Endothelial cell of umbilical vein (primary cell): ENCODE measurements at regions not wholly inside any gene's neighbourhood (a gene's known extent, or its start where the extent isn't known, plus 50 kb on each side); places are given as distances from the start of the nearest gene placed in this dataset.

Source experiments
- BruUV-seq: library from RNA; stranded (reverse); fragments of 400-500 nt; replicated peaks from 2 replicates; lab custom pipeline; 2021; lab: Mats Ljungman, UMichigan
- CTCF ChIA-PET: fragments of 300-600, 350-600 bp; sonication (Branson Sonifier 250); formaldehyde crosslinking; loops from one replicate; lab custom pipeline; 2021; ENCODE audit warnings: antibody characterized with exemption, inconsistent platforms; lab: Charles Lee
- POLR2A ChIA-PET: fragments of 300-600, 350-600 bp; sonication (Branson Sonifier 250); formaldehyde crosslinking; loops from one replicate; lab custom pipeline; 2021; ENCODE audit warnings: antibody characterized with exemption, inconsistent platforms; lab: Charles Lee
- DNase-seq: peaks from one replicate; pipeline ENCODE4 v3.0.0-alpha.2; 2011; ENCODE audit warnings: low read depth, low spot score
- FAIRE-seq: peaks from 2 replicates; lab custom pipeline; 2011; peaks lifted over from hg19 to GRCh38; lab: Jason Lieb, UNC
- H2AFZ ChIP-seq: 2 replicates; pipeline ENCODE4 v1.6.0; 2012; ENCODE audit warnings: low read depth, low read length, control low read depth, inconsistent platforms
- H3K27ac ChIP-seq: 2 replicates; pipeline ENCODE4 v1.5.1; 2011; ENCODE audit warnings: low read depth, mild to moderate bottlenecking, control low read depth, low read length, moderate library complexity; ENCODE audit not compliant: insufficient read depth
- H3K27me3 ChIP-seq, 2 experiments: 2 replicates each; pipeline versions ENCODE4 v1.6.0 to v1.6.1; 2011; ENCODE audit warnings: low read length in 2 of 2, mixed read lengths in 1 of 2; ENCODE audit not compliant: control insufficient read depth in 2 of 2, insufficient read depth in 2 of 2
- H3K36me3 ChIP-seq, 2 experiments: 2 replicates in 1 of 2; 3 replicates in 1 of 2; pipeline ENCODE4 v1.5.1; 2011; ENCODE audit warnings: low read length in 2 of 2, mild to moderate bottlenecking in 1 of 2, moderate library complexity in 1 of 2; ENCODE audit not compliant: control insufficient read depth in 2 of 2, insufficient read depth in 2 of 2; ENCODE audit errors: extremely low read depth in 1 of 2
- H3K4me1 ChIP-seq: 3 replicates; pipeline ENCODE4 v1.5.1; 2011; ENCODE audit warnings: mild to moderate bottlenecking, low read length; ENCODE audit not compliant: control insufficient read depth, insufficient read depth; ENCODE audit errors: extremely low read depth
- H3K4me2 ChIP-seq: 2 replicates; pipeline ENCODE4 v1.6.1; 2011; ENCODE audit warnings: low read length, control low read depth, mixed read lengths; ENCODE audit not compliant: insufficient read depth
- H3K4me3 ChIP-seq, 3 experiments: fragments of 200-600 bp in 1 of 3; sonication (generic), shearing (Covaris generic) in 1 of 3; replicated peaks in 1 of 3; 2 replicates each; pipeline ENCODE4 v1.5.1; 2011 to 2016; ENCODE audit warnings: control low read depth in 3 of 3, low read length in 3 of 3, mild to moderate bottlenecking in 2 of 3, inconsistent platforms in 1 of 3, low read depth in 1 of 3, moderate library complexity in 1 of 3; ENCODE audit not compliant: insufficient read depth in 1 of 3
- H3K79me2 ChIP-seq: 2 replicates; pipeline ENCODE4 v1.6.0; 2012; ENCODE audit warnings: low read length, inconsistent platforms; ENCODE audit not compliant: control insufficient read depth, insufficient read depth
- H3K9ac ChIP-seq: replicated peaks from 2 replicates; pipeline ENCODE3; 2011; ENCODE audit warnings: low read length, control low read depth; ENCODE audit not compliant: insufficient read depth; ENCODE audit errors: extremely low read depth
- H3K9me1 ChIP-seq: replicated peaks from 3 replicates; pipeline ENCODE4 v1.6.0; 2011; ENCODE audit warnings: mild to moderate bottlenecking, low read length; ENCODE audit not compliant: control insufficient read depth, insufficient read depth; ENCODE audit errors: extremely low read depth
- H3K9me3 ChIP-seq: replicated peaks from 2 replicates; pipeline ENCODE4 v1.5.1; 2012; ENCODE audit warnings: low read length, inconsistent platforms; ENCODE audit not compliant: control insufficient read depth, insufficient read depth
- H4K20me1 ChIP-seq: replicated peaks from 2 replicates; pipeline ENCODE3; 2011; ENCODE audit warnings: mild to moderate bottlenecking, low read length; ENCODE audit not compliant: control insufficient read depth, insufficient read depth; ENCODE audit errors: extremely low read depth
- EZH2 ChIP-seq: IDR thresholded peaks from 2 replicates; pipeline ENCODE4 v1.6.1; 2012; ENCODE audit warnings: borderline replicate concordance, low read depth, mild to moderate bottlenecking, moderate library complexity, low read length, inconsistent platforms; ENCODE audit not compliant: severe bottlenecking
- FOS ChIP-seq: IDR thresholded peaks from 2 replicates; pipeline ENCODE4 v1.6.1; 2011; ENCODE audit warnings: mild to moderate bottlenecking, low read length, moderate library complexity, borderline replicate concordance; ENCODE audit not compliant: insufficient read depth
- GATA2 ChIP-seq: IDR thresholded peaks from 2 replicates; pipeline ENCODE4 v1.7.0; 2011; ENCODE audit warnings: low read depth, mild to moderate bottlenecking, moderate library complexity, mixed read lengths, low read length; ENCODE audit not compliant: insufficient read length, insufficient read depth
- JUN ChIP-seq: IDR thresholded peaks from 2 replicates; pipeline ENCODE4 v1.6.1; 2011; ENCODE audit warnings: borderline replicate concordance, low read depth; ENCODE audit not compliant: insufficient read length, insufficient read depth
- MYC ChIP-seq: IDR thresholded peaks from one replicate; pipeline ENCODE4 v1.6.1; 2011; ENCODE audit warnings: mild to moderate bottlenecking, low read depth, low read length
- POLR2A ChIP-seq: IDR thresholded peaks from 2 replicates; pipeline ENCODE4 v1.6.1; 2012; ENCODE audit warnings: low read depth, mild to moderate bottlenecking, control low read depth, low read length
- POLR2AphosphoS5 ChIP-seq: IDR thresholded peaks from 2 replicates; pipeline ENCODE4 v1.6.1; 2012; ENCODE audit warnings: low read depth, mild to moderate bottlenecking, control low read depth, low read length, moderate library complexity; ENCODE audit not compliant: insufficient read depth
- dilution Hi-C: fragments of 300-500 bp; cut with MboI; formaldehyde crosslinking; loops from one replicate; pipeline ENCODE4 v1.15.0; 2019; ENCODE audit warnings: low sequenced_read_pairs; ENCODE audit not compliant: extremely low pct_ligation_motif_present
- intact Hi-C: fragments of 100-400 bp; cut with micrococcal nuclease; formaldehyde crosslinking; loops from one replicate; pipeline ENCODE4 v1.10.0; 2022
- TF ChIP-seq, protein P1 (sequence below): IDR thresholded peaks from 2 replicates; pipeline ENCODE4 v1.6.1; 2011; ENCODE audit not compliant: insufficient read depth, insufficient read length
- TF ChIP-seq, protein P2 (sequence below), 2 donors: IDR thresholded peaks; 1 replicate in 1 of 2; 2 replicates in 1 of 2; pipeline ENCODE4 v1.5.1; 2011; ENCODE audit warnings: low read length in 2 of 2, mild to moderate bottlenecking in 2 of 2, moderate library complexity in 2 of 2, control low read depth in 1 of 2, inconsistent platforms in 1 of 2, low read depth in 1 of 2; ENCODE audit not compliant: insufficient read depth in 1 of 2; ENCODE audit errors: extremely low read depth in 1 of 2

DNA sequence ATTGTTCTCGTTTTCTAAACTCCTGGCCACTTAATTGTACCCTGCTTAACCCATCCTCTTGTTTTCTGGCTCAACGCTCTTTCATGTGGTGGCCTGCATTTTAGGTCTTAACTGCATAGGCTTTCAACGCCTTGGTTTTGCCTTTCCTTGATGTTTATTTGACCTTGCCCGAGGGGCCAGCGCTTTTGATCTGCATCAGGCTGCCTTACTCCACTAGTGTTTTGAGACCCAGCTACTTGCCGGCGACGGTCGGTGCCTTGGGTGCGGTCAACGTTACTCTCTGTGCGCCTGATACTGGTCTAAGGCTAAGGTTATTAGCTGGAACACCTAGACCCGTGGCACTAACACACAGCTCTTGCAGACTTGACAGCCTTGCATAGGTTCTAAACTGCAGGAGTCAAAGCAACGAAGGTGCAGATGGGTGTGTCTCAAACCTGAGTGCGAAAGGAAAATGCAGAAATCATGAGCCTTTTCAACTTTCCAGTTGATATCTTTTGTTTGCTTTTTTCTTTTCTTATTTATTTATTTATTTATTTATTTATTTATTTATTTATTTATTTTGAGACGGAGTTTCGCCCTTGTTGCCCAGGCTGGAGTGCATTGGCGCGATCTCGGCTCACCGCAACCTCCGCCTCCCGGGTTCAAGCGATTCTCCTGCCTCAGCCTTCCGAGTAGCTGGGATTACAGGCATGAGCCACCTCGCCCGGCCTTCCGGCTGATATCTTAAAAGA is 138.8 kb downstream of the HFE start:
- no peak overlapping the region for H3K27ac ChIP-seq
- no peak for DNase-seq
- FAIRE-seq: no peak
- H3K9me1 ChIP-seq: no peaks in the 10 kb centered on the region
- H3K4me2 ChIP-seq: peak overlapping the region; percentile 96
- peaks cover 0 to 1% of the 10 kb centered on the region in 2 experiments for H3K36me3 ChIP-seq
- POLR2A ChIA-PET: interaction anchor here (1.2 to 3.0 kb wide), 5 partner anchors 8 to 31 kb away, joined by 3 to 19 read pairs (median 14); a partner anchor contains a TSS
- CTCF ChIA-PET: interaction anchor here (5.2 kb wide), 1 partner anchor 24 kb away, joined by 28 read pairs; a partner anchor contains a TSS
- no peaks in the 10 kb centered on the region for H3K9me3 ChIP-seq
- BruUV-seq: no TSS peak
- no peaks in the 10 kb centered on the region for H3K27me3 ChIP-seq
- dilution Hi-C loops: no loop called here
- no peak overlapping the region for H3K9ac ChIP-seq
- peaks cover 14% of the 10 kb centered on the region for H3K4me1 ChIP-seq
- peak overlapping the region in 1 of 3 experiments; percentile 94 for H3K4me3 ChIP-seq
- intact Hi-C loops: loop anchor here (1.0 to 2.0 kb wide), 3 partner anchors 7 to 47 kb away; a partner anchor contains a TSS
- TF ChIP-seq, protein P1, sequence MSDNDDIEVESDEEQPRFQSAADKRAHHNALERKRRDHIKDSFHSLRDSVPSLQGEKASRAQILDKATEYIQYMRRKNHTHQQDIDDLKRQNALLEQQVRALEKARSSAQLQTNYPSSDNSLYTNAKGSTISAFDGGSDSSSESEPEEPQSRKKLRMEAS: no peak
- TF ChIP-seq POLR2AphosphoS5 (no peak), MYC (no peak), GATA2 (no peak), FOS (no peak), JUN (no peak), POLR2A (no peak), EZH2 (no peak)
- TF ChIP-seq, protein P2, sequence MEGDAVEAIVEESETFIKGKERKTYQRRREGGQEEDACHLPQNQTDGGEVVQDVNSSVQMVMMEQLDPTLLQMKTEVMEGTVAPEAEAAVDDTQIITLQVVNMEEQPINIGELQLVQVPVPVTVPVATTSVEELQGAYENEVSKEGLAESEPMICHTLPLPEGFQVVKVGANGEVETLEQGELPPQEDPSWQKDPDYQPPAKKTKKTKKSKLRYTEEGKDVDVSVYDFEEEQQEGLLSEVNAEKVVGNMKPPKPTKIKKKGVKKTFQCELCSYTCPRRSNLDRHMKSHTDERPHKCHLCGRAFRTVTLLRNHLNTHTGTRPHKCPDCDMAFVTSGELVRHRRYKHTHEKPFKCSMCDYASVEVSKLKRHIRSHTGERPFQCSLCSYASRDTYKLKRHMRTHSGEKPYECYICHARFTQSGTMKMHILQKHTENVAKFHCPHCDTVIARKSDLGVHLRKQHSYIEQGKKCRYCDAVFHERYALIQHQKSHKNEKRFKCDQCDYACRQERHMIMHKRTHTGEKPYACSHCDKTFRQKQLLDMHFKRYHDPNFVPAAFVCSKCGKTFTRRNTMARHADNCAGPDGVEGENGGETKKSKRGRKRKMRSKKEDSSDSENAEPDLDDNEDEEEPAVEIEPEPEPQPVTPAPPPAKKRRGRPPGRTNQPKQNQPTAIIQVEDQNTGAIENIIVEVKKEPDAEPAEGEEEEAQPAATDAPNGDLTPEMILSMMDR (IDR thresholded peaks at IDR 0.05; ENCODE audit: extremely low read depth in 1 of 2, insufficient read depth in 1 of 2, low read depth in 1 of 2, low read length in 2 of 2): no peak
- H4K20me1 ChIP-seq: no peaks in the 10 kb centered on the region
- no peak overlapping the region for H2AFZ ChIP-seq
- H3K79me2 ChIP-seq: no peaks in the 10 kb centered on the region
